DOHH2 (cell line): ENCODE measurements at regions not wholly inside any gene's neighbourhood (a gene's known extent, or its start where the extent isn't known, plus 50 kb on each side); places are given as distances from the start of the nearest gene placed in this dataset.

Source experiments
- H3F3A ChIP-seq: fragments of 200-600 bp; sonication (generic), shearing (Covaris generic); 2 replicates; pipeline ENCODE4 v1.6.0; 2016; ENCODE audit warnings: antibody characterized with exemption, mild to moderate bottlenecking; ENCODE audit not compliant: control insufficient read depth, insufficient read depth
- H3K27ac ChIP-seq: fragments of 200-600 bp; sonication (generic); 2 replicates; pipeline ENCODE4 v1.5.1; 2014; ENCODE audit warnings: low read depth, mild to moderate bottlenecking, low read length, moderate library complexity
- H3K27me3 ChIP-seq: fragments of 200-600 bp; sonication (generic); 2 replicates; pipeline ENCODE4 v1.6.1; 2014; ENCODE audit warnings: mild to moderate bottlenecking, low read length, mixed read lengths; ENCODE audit not compliant: control insufficient read depth
- H3K36me3 ChIP-seq: fragments of 200-600 bp; sonication (generic); 2 replicates; pipeline ENCODE4 v1.6.1; 2014; ENCODE audit warnings: mild to moderate bottlenecking, low read length, moderate library complexity, mixed read lengths; ENCODE audit not compliant: control insufficient read depth
- H3K4me1 ChIP-seq: fragments of 200-600 bp; sonication (generic); 2 replicates; pipeline ENCODE4 v1.6.1; 2014; ENCODE audit warnings: mild to moderate bottlenecking, low read length, mixed read lengths; ENCODE audit not compliant: control insufficient read depth
- H3K4me2 ChIP-seq: fragments of 200-600 bp; sonication (generic); 2 replicates; pipeline ENCODE4 v1.6.0; 2014; ENCODE audit warnings: mild to moderate bottlenecking, low read length, moderate library complexity
- H3K4me3 ChIP-seq: fragments of 200-600 bp; sonication (generic); 2 replicates; pipeline ENCODE4 v1.5.1; 2014; ENCODE audit warnings: mild to moderate bottlenecking, low read length, mixed read lengths
- H3K79me2 ChIP-seq: fragments of 200-600 bp; sonication (generic); 2 replicates; pipeline ENCODE4 v1.6.1; 2014; ENCODE audit warnings: mild to moderate bottlenecking, low read length, mixed read lengths; ENCODE audit not compliant: control insufficient read depth
- H3K9me2 ChIP-seq: fragments of 200-600 bp; sonication (generic); replicated peaks from 2 replicates; pipeline ENCODE4 v1.6.1; 2014; ENCODE audit warnings: mild to moderate bottlenecking, low read length, mixed read lengths; ENCODE audit not compliant: control insufficient read depth
- H3K9me3 ChIP-seq: fragments of 200-600 bp; sonication (generic); 2 replicates; pipeline ENCODE4 v1.6.1; 2014; ENCODE audit warnings: antibody characterized with exemption, low read length, mixed read lengths; ENCODE audit not compliant: control insufficient read depth, insufficient read depth
- H4K20me1 ChIP-seq: fragments of 200-600 bp; sonication (generic); 2 replicates; pipeline ENCODE4 v1.6.0; 2014; ENCODE audit warnings: low read depth, mild to moderate bottlenecking, antibody characterized with exemption, low read length, moderate library complexity; ENCODE audit not compliant: control insufficient read depth, insufficient read depth
- EZH2phosphoT487 ChIP-seq: fragments of 200-600 bp; sonication (generic); IDR thresholded peaks from 2 replicates; pipeline ENCODE4 v1.6.1; 2017; ENCODE audit warnings: borderline replicate concordance, mild to moderate bottlenecking, antibody characterized with exemption, low read length, moderate library complexity, mixed read lengths
- TF ChIP-seq, protein P1 (sequence below): fragments of 200-600 bp; sonication (generic); IDR thresholded peaks from one replicate; pipeline ENCODE4 v1.5.1; 2014; ENCODE audit warnings: antibody characterized with exemption, mild to moderate bottlenecking, low read depth, low read length; ENCODE audit not compliant: poor library complexity, severe bottlenecking

- Histone ChIP-seq H3K27me3 (no peaks in the 10 kb centered on the region), H3K27ac (no peak overlapping the region), H3K9me3 (no peaks in the 10 kb centered on the region), H3K4me3 (no peak overlapping the region), H3K79me2 (no peaks in the 10 kb centered on the region), H3K4me1 (no peaks in the 10 kb centered on the region), H3K9me2 (no peaks in the 10 kb centered on the region), H3F3A (no peaks in the 10 kb centered on the region), H4K20me1 (no peaks in the 10 kb centered on the region), H3K36me3 (no peaks in the 10 kb centered on the region), H3K4me2 (no peak overlapping the region)
- no peak for TF ChIP-seq EZH2phosphoT487
- TF ChIP-seq, protein P1, sequence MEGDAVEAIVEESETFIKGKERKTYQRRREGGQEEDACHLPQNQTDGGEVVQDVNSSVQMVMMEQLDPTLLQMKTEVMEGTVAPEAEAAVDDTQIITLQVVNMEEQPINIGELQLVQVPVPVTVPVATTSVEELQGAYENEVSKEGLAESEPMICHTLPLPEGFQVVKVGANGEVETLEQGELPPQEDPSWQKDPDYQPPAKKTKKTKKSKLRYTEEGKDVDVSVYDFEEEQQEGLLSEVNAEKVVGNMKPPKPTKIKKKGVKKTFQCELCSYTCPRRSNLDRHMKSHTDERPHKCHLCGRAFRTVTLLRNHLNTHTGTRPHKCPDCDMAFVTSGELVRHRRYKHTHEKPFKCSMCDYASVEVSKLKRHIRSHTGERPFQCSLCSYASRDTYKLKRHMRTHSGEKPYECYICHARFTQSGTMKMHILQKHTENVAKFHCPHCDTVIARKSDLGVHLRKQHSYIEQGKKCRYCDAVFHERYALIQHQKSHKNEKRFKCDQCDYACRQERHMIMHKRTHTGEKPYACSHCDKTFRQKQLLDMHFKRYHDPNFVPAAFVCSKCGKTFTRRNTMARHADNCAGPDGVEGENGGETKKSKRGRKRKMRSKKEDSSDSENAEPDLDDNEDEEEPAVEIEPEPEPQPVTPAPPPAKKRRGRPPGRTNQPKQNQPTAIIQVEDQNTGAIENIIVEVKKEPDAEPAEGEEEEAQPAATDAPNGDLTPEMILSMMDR = peak; percentile 11
Measured at GRCh38 chr4:162943263-162943662, 223.4 kb downstream of the NAF1 start.

GRCh38 chr4:162938738-162939485, 227.8 kb downstream of the NAF1 start:
- no peak overlapping the region for H3K4me3 ChIP-seq
- TF ChIP-seq EZH2phosphoT487 = no peak
- TF ChIP-seq, protein P1 = no peak
- no peaks in the 10 kb centered on the region for H4K20me1 ChIP-seq
- H3K36me3 ChIP-seq = no peaks in the 10 kb centered on the region
- H3K27me3 ChIP-seq = no peaks in the 10 kb centered on the region
- no peaks in the 10 kb centered on the region for H3F3A ChIP-seq
- no peak overlapping the region for H3K4me2 ChIP-seq
- H3K9me2 ChIP-seq = no peaks in the 10 kb centered on the region
- no peak overlapping the region for H3K27ac ChIP-seq
- H3K4me1 ChIP-seq = no peaks in the 10 kb centered on the region
- no peaks in the 10 kb centered on the region for H3K9me3 ChIP-seq
- H3K79me2 ChIP-seq = no peaks in the 10 kb centered on the region

DNA sequence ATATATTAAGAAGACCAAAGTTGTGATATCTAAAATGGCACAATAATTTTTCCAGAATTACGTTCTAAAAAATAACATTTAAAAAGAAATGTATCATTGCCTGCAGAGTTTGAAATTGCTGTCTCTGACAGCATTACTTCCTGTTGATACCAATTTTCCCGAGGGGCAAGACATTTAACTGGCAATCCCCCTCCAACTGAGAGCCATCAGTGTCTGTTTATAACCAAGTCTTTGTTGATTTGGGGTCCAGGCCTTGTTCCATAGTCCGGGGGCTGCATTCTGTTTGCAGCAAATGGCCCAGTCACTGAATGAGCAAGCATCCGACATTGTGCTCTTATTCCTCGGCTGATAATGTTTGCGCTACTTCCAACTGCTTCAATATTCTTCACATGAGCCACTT, 231.5 kb downstream of the NAF1 start:
- Histone ChIP-seq H3K27me3 (no peaks in the 10 kb centered on the region), H4K20me1 (no peaks in the 10 kb centered on the region), H3K36me3 (no peaks in the 10 kb centered on the region), H3K9me2 (no peaks in the 10 kb centered on the region), H3K4me1 (no peaks in the 10 kb centered on the region), H3F3A (no peaks in the 10 kb centered on the region), H3K79me2 (no peaks in the 10 kb centered on the region), H3K4me3 (no peak overlapping the region), H3K4me2 (no peak overlapping the region), H3K27ac (no peak overlapping the region), H3K9me3 (no peaks in the 10 kb centered on the region)
- TF ChIP-seq EZH2phosphoT487 = no peak
- TF ChIP-seq, protein P1 = no peak
